HG02798 (cell line): ENCODE measurements at regions not wholly inside any gene's neighbourhood (a gene's known extent, or its start where the extent isn't known, plus 50 kb on each side); places are given as distances from the start of the nearest gene placed in this dataset.
"Not testable (repeated sequence)": the region's sequence is repeated elsewhere in the genome, so short reads cannot be mapped to it uniquely, and the experiment has no call there.

Source experiments
- ATAC-seq: cut with Tn5 transposase; IDR thresholded peaks from one replicate; pipeline ENCODE4 v1.9.1; 2021; ENCODE audit warnings: mild to moderate bottlenecking; ENCODE audit not compliant: unreplicated experiment, poor library complexity

DNA sequence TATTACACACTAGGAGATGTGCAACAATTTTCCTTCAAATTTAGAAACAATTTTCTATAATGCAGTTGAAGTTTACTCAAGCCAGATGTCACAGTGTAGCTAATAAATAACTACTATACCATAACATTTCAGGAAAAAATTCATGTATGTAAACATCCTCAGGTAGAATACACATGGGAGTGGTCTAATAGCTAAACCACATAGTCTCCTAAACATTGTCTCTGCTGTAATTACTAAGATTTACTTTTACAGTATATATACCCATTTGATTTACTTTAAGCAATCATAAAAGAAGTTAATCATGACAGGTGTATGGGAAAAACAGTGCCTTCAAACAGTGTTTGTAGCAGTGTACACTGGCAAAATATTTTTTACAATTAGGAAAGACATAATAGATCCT lies 110.1 kb upstream of the GRM7 start:
- ATAC-seq = no peak

DNA sequence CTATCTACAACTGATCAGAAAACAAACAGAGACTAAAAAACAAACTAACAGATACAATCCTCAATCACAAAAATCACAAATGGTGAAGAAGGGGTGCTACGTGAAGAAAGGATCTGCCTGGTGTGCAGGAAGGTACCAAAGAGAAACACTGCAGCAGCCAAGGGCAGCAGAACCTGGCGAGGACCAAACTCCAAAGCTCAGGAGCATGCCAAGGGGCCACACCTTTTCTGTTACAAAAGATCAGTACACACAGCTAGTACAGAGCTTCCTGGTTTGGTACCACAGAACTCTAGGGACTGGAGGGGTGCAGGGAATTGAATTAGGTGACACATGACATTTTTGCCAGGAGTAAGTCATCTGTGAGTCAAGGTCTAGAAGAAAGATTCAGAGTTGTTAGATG lies 107.4 kb upstream of the GRM7 start:
- no peak for ATAC-seq

- ATAC-seq = not testable (repeated sequence)
These were observed 91.2 kb upstream of the GRM7 start for GRCh38 chr3:6769532-6770396.

DNA sequence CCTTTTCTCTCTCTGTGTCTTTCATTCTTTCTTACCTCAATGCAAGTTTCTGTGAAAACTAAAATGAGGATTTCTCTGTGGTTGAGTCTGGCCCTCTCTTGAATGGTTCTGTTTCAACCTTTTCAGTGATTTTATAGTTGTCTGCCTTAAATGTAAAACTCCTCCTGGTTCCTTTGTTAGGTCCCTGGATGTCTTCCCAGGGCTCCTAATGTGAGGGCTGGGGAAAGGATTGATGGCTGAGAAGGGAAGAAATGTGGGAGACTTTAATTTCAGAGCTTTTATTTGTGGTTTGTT lies 90.6 kb upstream of the GRM7 start:
- ATAC-seq = no peak

DNA sequence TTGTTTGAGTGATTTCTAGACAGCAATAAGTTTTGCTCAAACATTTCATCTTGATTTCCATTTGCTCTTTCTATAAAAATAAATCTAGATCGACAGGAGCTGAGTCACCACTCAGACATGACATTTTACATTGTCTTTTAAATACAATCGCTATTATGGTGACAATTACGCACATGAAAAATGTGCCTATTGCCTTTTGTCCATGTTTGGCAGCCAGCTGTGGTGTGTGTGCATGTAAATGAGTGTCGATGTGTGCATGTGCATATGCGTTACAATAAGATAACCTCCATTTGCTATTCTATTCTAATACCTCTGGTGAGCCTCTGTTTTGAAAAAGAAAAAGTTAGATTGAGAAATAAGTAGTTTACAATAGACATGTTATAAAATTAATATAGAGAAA lies 89.7 kb upstream of the GRM7 start:
- ATAC-seq = no peak

GRCh38 chr3:6779140-6779539 lies 81.8 kb upstream of the GRM7 start:
- no peak for ATAC-seq

GRCh38 chr3:6781092-6781491 lies 79.8 kb upstream of the GRM7 start:
- no peak for ATAC-seq

- no peak for ATAC-seq
These were observed 75.2 kb upstream of the GRM7 start for GRCh38 chr3:6785726-6786125.

DNA sequence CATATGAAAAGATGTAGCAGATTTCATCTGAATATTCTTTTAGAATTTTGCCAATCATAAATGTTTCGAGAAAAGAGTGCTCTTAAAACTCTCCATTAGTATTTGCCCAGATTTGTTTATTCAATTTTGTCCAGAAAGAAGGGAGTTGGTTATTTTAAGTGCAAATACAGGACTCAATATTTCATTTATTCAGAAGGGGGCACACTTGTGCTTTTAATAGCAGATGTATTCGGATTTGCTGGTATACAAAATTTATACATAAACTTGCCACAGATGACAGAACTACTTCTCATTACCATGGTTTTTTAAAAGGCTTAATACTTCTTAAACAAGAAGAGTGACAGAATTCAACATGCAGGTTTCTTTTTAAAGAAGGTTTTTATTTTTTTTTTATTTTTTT lies 69.8 kb upstream of the GRM7 start:
- no peak for ATAC-seq

DNA sequence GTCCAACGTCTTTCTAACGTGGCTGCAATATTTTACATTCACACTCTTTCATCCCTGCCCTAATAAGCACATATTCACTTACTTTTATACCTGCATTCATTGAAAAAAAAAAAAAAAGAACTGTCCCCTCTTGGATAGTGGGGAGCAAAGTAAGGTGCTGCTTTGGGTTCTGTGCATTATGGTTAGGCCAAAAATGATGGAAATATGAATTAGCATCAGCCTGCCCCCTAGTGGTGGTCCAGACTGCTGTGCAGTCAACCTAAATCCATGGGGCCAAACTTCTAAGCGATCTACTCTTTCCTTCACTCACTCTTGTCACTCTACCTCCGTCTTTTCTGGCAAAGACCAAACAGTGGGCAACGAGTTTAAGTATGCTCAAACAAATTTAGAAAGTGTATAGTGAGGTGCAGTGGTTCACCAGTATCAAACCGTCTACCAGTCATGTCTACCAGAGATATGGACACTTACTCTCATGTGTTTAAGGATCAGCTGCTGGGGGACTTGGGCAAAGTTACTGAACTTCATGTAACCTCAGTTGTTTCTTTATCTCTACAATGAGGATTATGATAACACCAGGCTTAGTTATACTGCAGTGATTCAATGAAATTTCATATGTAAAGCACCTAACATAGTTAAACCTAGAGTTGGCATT lies 61.5 kb upstream of the GRM7 start:
- ATAC-seq = peak; percentile 91

DNA sequence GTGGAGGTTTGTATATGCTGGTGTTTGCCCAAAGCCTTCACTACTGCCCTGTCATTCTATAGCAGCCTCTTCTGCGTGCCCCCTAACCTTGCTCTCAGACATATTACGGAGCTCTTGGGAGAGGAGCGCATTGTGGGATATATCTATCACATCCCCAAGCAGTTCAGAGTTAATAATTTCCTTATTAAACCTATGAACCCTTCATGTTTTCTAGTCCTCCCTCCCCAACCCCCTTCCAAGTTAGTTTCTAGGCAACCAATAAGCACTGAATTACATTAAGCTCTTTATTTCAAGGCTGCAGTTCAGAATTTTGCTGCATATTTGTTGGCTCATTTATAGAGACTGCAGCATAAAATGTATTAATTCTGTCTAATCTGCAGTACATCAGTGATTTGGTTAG lies 57.3 kb upstream of the GRM7 start:
- no peak for ATAC-seq

DNA sequence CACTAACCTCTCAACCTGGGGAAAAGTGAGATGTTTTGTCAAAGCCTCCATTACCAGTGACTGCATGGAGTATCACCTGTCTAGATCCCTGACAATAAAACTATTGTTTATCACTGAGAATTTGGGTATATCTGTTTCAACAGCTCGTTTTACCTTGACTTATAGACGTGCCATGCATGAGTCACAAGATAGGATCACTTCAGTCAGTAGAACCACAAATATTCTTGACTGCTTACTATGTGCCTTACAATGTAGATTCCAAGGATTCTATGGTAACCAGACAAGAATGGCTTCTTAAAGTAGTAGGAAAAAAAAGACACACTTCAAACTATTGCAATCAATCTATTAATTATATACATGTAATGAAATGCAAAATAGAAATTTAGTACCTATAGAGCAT lies 55.7 kb upstream of the GRM7 start:
- ATAC-seq = no peak

- ATAC-seq = no peak
These were observed 53.9 kb upstream of the GRM7 start for GRCh38 chr3:6806991-6807390.

GRCh38 chr3:6807967-6808588 lies 52.8 kb upstream of the GRM7 start:
- no peak for ATAC-seq

DNA sequence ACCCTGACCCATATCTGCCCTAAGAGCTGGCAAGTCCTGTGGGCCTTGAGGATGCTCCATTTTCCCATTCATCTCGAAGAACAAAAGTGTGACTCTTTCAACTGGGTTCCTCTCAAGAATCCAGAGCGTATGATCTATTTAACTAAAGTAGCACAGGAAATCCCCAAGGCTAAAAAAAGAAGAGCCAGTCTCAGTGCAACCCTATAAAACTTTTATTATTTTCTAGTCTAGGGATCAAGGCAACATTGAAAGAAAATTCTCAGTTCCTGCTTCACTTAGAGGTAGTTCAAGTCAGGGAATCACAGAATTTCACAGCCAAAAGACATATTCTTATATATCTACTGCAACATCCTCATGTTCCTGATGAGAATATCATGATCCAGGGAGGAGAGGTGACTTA lies 51.6 kb upstream of the GRM7 start:
- ATAC-seq = no peak
